ENCODE measurements at regions not wholly inside any gene's neighbourhood (a gene's known extent, or its start where the extent isn't known, plus 50 kb on each side); places are given as distances from the start of the nearest gene placed in this dataset.

DNA sequence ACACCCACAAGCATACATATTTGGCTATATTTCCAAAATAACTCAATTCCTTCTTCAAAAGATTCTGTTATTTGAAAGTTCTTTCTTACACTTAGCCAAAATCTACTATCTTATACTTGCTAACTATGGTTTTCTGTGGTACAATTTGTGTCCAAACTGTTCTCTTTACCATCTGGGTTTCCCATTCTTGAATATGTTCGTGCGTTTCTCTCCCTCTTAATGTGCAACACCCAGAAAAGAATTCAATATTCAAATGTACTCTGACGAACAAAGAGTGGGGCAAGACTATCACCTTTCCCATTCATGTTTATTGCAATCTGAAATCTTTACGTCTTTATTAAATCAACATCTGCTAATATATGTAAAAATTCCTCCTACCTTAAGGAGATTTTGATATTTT, 912.7 kb downstream of the FAT4 start:
- DNase-seq (ENCODE audit: low spot score), result no peak

DNA sequence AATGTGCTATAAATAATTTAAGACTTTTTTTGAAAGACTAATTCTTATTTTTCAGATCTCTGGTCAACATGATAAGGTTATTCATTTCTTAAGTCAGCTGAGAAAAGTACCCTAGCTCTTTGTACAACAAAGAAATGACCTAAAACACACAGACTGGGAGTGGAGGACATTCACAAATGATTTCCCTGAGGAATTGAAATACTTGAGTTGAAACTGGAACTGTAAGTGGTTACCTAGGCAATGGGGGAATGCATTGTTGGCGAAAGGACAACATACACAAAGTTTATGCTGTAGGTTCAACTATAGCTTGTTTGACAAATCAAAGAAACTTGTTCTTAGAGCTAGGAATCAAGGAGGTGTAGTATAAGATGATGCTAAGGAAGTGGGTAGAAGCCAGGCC, 915.5 kb downstream of the FAT4 start:
- no peak for DNase-seq (ENCODE audit: low spot score)

GRCh38 chr4:126233483-126233882, 918.7 kb downstream of the FAT4 start:
- DNase-seq (ENCODE audit: low spot score), result no peak

GRCh38 chr4:126238013-126238412, 923.3 kb downstream of the FAT4 start:
- no peak for DNase-seq (ENCODE audit: low spot score)

DNA sequence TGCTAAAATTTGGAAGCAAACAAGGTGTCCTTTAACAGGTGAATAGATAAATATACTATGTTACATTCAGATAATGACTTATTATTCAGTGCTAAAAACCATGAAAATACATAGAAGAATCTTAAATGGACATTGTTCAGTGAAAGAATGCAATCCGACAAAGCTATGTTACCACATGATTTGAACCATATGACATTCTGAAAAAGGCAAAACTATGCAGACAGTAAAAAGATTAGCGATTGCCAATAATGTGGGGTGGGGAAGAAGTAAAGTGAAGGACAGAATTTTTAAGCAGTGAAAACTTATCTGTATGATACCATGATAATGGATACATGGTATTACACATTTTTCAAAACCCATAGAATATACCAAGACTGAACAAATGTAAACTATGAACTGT, 926.9 kb downstream of the FAT4 start:
- DNase-seq (ENCODE audit: low spot score), result no peak

- DNase-seq (ENCODE audit: low spot score), result no peak
These were observed 928.1 kb downstream of the FAT4 start for GRCh38 chr4:126242679-126243390.

- DNase-seq (ENCODE audit: low spot score), result no peak
These were observed 932.7 kb downstream of the FAT4 start for GRCh38 chr4:126247409-126247808.

- no peak for DNase-seq (ENCODE audit: low spot score)
These were observed 935.3 kb downstream of the FAT4 start for GRCh38 chr4:126250006-126250405.

GRCh38 chr4:126251169-126251568, 936.4 kb downstream of the FAT4 start:
- DNase-seq (ENCODE audit: low spot score), result no peak

GRCh38 chr4:126262665-126263064, 947.9 kb downstream of the FAT4 start:
- no peak for DNase-seq (ENCODE audit: low spot score)

DNA sequence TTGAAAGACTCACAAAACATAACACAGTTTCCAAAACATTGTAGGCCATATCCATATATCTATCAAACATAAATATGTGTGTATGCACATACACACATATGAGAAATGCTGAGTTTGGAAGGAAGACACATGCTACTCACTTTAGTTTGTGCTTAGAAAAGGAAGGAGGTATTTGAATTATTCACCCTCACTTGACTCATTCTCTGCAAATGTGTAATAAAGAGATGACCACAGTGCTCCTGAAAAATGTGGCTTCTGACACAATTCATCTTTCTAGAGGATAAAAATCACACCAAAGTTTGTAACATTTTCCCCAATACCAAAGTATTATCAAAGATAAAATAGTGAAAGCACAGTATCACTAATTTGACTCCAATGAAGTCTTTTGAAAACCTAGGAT, 950.1 kb downstream of the FAT4 start:
- peak; percentile 50 for DNase-seq (ENCODE audit: low spot score)

GRCh38 chr4:126265888-126266287, 951.1 kb downstream of the FAT4 start:
- peak; percentile 8 for DNase-seq (ENCODE audit: low spot score)

GRCh38 chr4:126267689-126268088, 952.9 kb downstream of the FAT4 start:
- peak; percentile 9 for DNase-seq (ENCODE audit: low spot score)

DNA sequence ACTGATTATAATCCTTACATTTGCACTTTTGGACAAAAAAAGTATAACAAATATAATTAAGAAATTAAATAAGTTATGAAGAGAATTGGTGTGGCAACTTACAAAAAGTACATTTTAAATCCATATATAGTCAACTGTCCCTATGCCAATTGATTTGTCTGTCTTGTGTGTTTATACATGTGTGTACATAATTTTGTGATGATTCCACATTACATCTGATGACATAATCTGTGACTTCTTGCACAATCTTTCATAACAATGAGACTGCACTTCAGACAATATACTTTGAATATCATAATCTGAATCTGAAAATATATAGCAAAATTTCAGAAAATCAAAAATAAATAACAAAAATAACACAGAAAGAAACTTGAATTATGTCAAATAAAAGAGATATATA, 953.4 kb downstream of the FAT4 start:
- peak; percentile 7 for DNase-seq (ENCODE audit: low spot score)

- no peak for DNase-seq (ENCODE audit: low spot score)
These were observed 954.4 kb downstream of the FAT4 start for GRCh38 chr4:126269106-126269505.

DNA sequence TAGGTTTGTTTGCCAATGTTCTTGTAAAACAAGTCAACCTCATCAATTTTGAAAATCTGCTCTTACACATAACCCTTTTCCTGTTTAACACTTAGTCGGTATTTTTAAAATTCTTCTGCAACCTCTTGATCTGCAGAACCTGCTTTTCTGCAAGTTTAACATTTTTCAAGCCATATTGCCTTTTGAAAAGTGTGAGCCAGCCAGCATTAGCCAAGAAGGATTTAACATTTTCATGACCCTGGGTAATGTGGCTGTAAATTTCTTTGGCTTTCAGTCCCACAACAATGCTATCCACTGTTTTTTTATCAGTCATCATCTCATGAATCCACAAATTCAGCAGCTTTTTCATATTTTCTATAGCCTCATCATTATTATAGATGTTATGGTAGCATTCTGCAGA, 956.5 kb downstream of the FAT4 start:
- no peak for DNase-seq (ENCODE audit: low spot score)

GRCh38 chr4:126273746-126274145, 959.0 kb downstream of the FAT4 start:
- no peak for DNase-seq (ENCODE audit: low spot score)

DNA sequence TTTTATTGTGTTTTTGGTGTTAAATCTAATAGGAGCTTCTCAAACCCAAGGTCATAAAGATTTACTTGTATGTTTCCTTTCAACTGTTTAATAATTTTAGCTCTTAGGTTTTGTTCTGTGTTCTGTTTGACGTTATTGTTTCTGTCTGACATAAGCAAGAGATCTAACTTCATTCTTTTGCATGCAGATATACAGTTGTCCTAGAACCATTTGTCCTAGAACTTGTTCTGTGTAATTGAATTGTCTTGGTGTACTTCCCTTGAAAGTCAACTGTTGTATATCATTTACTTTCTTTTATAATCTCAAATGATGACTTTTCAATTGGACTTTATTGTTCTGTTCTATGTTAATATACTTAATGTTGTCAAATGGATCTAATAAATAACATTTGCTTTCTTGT, 977.1 kb downstream of the FAT4 start:
- DNase-seq (ENCODE audit: low spot score), result no peak

DNA sequence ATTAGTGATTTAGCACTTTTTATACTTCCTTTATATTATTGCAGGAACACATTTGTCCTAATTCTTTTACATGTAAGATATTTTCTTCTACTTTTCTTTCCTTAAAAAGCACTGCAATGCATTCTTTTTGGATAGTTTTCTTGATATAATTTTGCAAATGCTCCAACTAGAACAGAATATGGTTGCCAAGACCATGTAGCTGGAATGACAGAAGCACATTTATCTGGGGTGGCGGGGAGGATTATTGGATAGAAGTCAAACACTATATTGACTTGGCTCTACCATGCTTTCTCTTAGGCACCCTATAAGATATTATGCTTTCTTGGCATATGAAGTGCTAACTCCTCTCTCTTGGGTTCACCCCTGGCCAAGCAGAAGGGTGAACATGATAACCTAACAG, 983.5 kb downstream of the FAT4 start:
- no peak for DNase-seq (ENCODE audit: low spot score)

GRCh38 chr4:126306152-126306869, 991.6 kb downstream of the FAT4 start:
- DNase-seq (ENCODE audit: low spot score), result peak; percentile 6

- DNase-seq (ENCODE audit: low spot score), result no peak
These were observed 1003.6 kb downstream of the FAT4 start for GRCh38 chr4:126318376-126318775.

DNA sequence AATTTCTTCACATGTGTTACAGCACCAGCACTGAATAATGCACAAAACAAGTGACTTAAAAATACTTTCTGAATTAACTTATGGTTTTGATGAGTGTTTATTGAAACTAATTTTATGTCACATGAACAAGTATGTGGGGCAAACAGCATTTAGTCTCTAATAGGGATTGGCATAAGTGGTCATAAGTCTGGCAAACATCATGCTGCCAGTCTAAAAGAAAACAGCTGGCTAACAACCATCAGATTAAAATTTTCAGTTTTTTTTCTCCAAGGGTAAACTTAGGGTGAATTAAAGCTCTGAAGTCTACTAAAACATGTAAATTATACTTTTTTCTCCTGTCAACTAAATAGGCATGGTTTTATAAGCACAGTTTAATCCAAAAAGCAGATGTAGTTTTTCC, 1014.2 kb downstream of the FAT4 start:
- DNase-seq (ENCODE audit: low spot score), result no peak

GRCh38 chr4:126338548-126338947, 1023.8 kb downstream of the FAT4 start:
- no peak for DNase-seq (ENCODE audit: low spot score)

GRCh38 chr4:126341927-126342326, 1027.2 kb downstream of the FAT4 start:
- DNase-seq (ENCODE audit: low spot score), result no peak

Data from AG08395 (cell line).